IMR-90 (cell line): ENCODE measurements at regions not wholly inside any gene's neighbourhood (a gene's known extent, or its start where the extent isn't known, plus 50 kb on each side); places are given as distances from the start of the nearest gene placed in this dataset.

Experiments used
- ATAC-seq: fragments of 200-7000 bp; cut with Tn5 transposase; 2 replicates; pipeline ENCODE4 v1.9.1; 2020; ENCODE audit warnings: low read depth, mild to moderate bottlenecking, moderate library complexity
- BruUV-seq: library from RNA; stranded (reverse); fragments of 400-500 nt; replicated peaks from 2 replicates; lab custom pipeline; 2021; lab: Mats Ljungman, UMichigan
- CTCF ChIA-PET: fragments of 300-600 bp; formaldehyde crosslinking; extraction: SDS; loops from one replicate; lab custom pipeline; 2021; ENCODE audit warnings: antibody characterized with exemption; lab: Yijun Ruan, JAX
- POLR2A ChIA-PET: fragments of 300-600 bp; sonication (Branson Sonifier 250); formaldehyde crosslinking; loops from one replicate; lab custom pipeline; 2022; ENCODE audit warnings: antibody characterized with exemption; ENCODE audit not compliant: unreplicated experiment; lab: Charles Lee
- DNase-seq: peaks from one replicate; pipeline ENCODE4 v3.0.0; 2013
- H2AFZ ChIP-seq: replicated peaks from 2 replicates; pipeline ENCODE3; 2013; ENCODE audit warnings: low read length, mild to moderate bottlenecking; ENCODE audit not compliant: poor library complexity
- H2AK5ac ChIP-seq: 2 replicates; pipeline ENCODE4 v1.6.1; 2013; ENCODE audit warnings: low read depth, low read length, inconsistent platforms
- H2AK9ac ChIP-seq: replicated peaks from 2 replicates; pipeline ENCODE3; 2013; ENCODE audit warnings: mild to moderate bottlenecking, low read depth, low read length, moderate library complexity; ENCODE audit not compliant: poor library complexity
- H2BK120ac ChIP-seq: 2 replicates; pipeline ENCODE4 v1.6.1; 2013; ENCODE audit warnings: low read depth, low read length, inconsistent platforms
- H2BK15ac ChIP-seq: 3 replicates; pipeline ENCODE4 v1.6.1; 2013; ENCODE audit warnings: low read depth, low read length, inconsistent platforms
- H2BK20ac ChIP-seq: 2 replicates; pipeline ENCODE4 v1.6.1; 2013; ENCODE audit warnings: low read depth, mild to moderate bottlenecking, inconsistent platforms, low read length, moderate library complexity
- H2BK5ac ChIP-seq: 2 replicates; pipeline ENCODE4 v1.6.1; 2013; ENCODE audit warnings: mild to moderate bottlenecking, low read depth, low read length, inconsistent platforms; ENCODE audit not compliant: poor library complexity, severe bottlenecking
- H3K14ac ChIP-seq: replicated peaks from 2 replicates; pipeline ENCODE4 v1.6.1; 2013; ENCODE audit warnings: low read depth, low read length, inconsistent platforms
- H3K18ac ChIP-seq: 2 replicates; pipeline ENCODE4 v1.6.1; 2013; ENCODE audit warnings: low read depth, low read length, control low read depth
- H3K23ac ChIP-seq: 2 replicates; pipeline ENCODE4 v1.6.1; 2013; ENCODE audit warnings: low read depth, low read length, inconsistent platforms
- H3K27ac ChIP-seq: 2 replicates; pipeline ENCODE4 v1.5.1; 2013; ENCODE audit warnings: mild to moderate bottlenecking, control low read depth, low read length; ENCODE audit not compliant: insufficient read depth
- H3K27me3 ChIP-seq: 2 replicates; pipeline ENCODE4 v1.6.1; 2013; ENCODE audit warnings: low read length; ENCODE audit not compliant: control insufficient read depth, insufficient read depth
- H3K36me3 ChIP-seq: 2 replicates; pipeline ENCODE4 v1.6.1; 2013; ENCODE audit warnings: low read length, mixed read lengths; ENCODE audit not compliant: control insufficient read depth, insufficient read depth
- H3K4ac ChIP-seq: 2 replicates; pipeline ENCODE4 v1.6.1; 2013; ENCODE audit warnings: low read depth, low read length, inconsistent platforms
- H3K4me1 ChIP-seq: 2 replicates; pipeline ENCODE4 v1.6.1; 2013; ENCODE audit warnings: low read length, mixed read lengths; ENCODE audit not compliant: control insufficient read depth, insufficient read depth
- H3K4me2 ChIP-seq: 2 replicates; pipeline ENCODE4 v1.6.1; 2013; ENCODE audit warnings: low read depth, mild to moderate bottlenecking, control low read depth, low read length, moderate library complexity
- H3K4me3 ChIP-seq: 2 replicates; pipeline ENCODE4 v1.5.1; 2013; ENCODE audit warnings: low read depth, mild to moderate bottlenecking, control low read depth, low read length, moderate library complexity; ENCODE audit not compliant: insufficient read depth
- H3K56ac ChIP-seq: 2 replicates; pipeline ENCODE4 v1.6.1; 2013; ENCODE audit warnings: low read length, inconsistent platforms; ENCODE audit not compliant: insufficient read depth; ENCODE audit errors: extremely low read depth
- H3K79me1 ChIP-seq, 2 experiments: 2 replicates each; pipeline ENCODE4 v1.6.1; 2013; ENCODE audit warnings: low read length in 2 of 2, inconsistent platforms in 1 of 2, low read depth in 1 of 2
- H3K9ac ChIP-seq: 2 replicates; pipeline ENCODE4 v1.6.1; 2013; ENCODE audit warnings: low read depth, low read length, control low read depth
- H3K9me1 ChIP-seq: 2 replicates; pipeline ENCODE4 v1.6.1; 2013; ENCODE audit warnings: low read length, inconsistent platforms; ENCODE audit not compliant: insufficient read depth
- H3K9me3 ChIP-seq: 2 replicates; pipeline ENCODE4 v1.6.1; 2013; ENCODE audit warnings: low read length; ENCODE audit not compliant: control insufficient read depth, insufficient read depth
- H4K20me1 ChIP-seq: 2 replicates; pipeline ENCODE4 v1.6.1; 2013; ENCODE audit warnings: low read length, inconsistent platforms; ENCODE audit not compliant: insufficient read depth
- H4K5ac ChIP-seq: 2 replicates; pipeline ENCODE4 v1.6.1; 2013; ENCODE audit warnings: mild to moderate bottlenecking, low read depth, low read length, control low read depth
- H4K8ac ChIP-seq, 2 experiments: 2 replicates each; pipeline ENCODE4 v1.6.1; 2013; ENCODE audit warnings: low read depth in 2 of 2, low read length in 2 of 2, control low read depth in 1 of 2, inconsistent platforms in 1 of 2
- H4K91ac ChIP-seq: 2 replicates; pipeline ENCODE4 v1.6.1; 2013; ENCODE audit warnings: low read depth, low read length, inconsistent platforms; ENCODE audit not compliant: insufficient read depth
- BHLHE40 ChIP-seq: fragments of 150-350 bp; IDR thresholded peaks from 2 replicates; pipeline ENCODE4 v1.6.1; 2016; ENCODE audit warnings: mild to moderate bottlenecking, low read depth, low read length
- CEBPB ChIP-seq: IDR thresholded peaks from 2 replicates; pipeline ENCODE4 v1.6.1; 2012; ENCODE audit warnings: low read depth, low read length, improper control_type of control experiment
- CTCF ChIP-seq: conservative IDR thresholded peaks from 2 replicates; pipeline ENCODE4 v1.5.1; 2012; ENCODE audit warnings: mild to moderate bottlenecking, low read depth, low read length, improper control_type of control experiment
- FOS ChIP-seq: fragments of 150-350 bp; IDR thresholded peaks from 2 replicates; pipeline ENCODE4 v1.6.1; 2016; ENCODE audit warnings: low read depth, low read length
- MAFK ChIP-seq: IDR thresholded peaks from 2 replicates; pipeline ENCODE4 v1.6.1; 2012; ENCODE audit warnings: low read depth, low read length, improper control_type of control experiment
- MAZ ChIP-seq: IDR thresholded peaks from 2 replicates; pipeline ENCODE4 v1.6.1; 2012; ENCODE audit warnings: low read depth, mild to moderate bottlenecking, low read length, improper control_type of control experiment, moderate library complexity, borderline replicate concordance
- NFE2L2 ChIP-seq: fragments of 150-350 bp; IDR thresholded peaks from 2 replicates; pipeline ENCODE4 v1.6.1; 2016; ENCODE audit warnings: low read depth, mild to moderate bottlenecking, low read length
- POLR2A ChIP-seq: IDR thresholded peaks from 2 replicates; pipeline ENCODE4 v1.6.1; 2012; ENCODE audit warnings: mild to moderate bottlenecking, low read depth, low read length
- RAD21 ChIP-seq: IDR thresholded peaks from 2 replicates; pipeline ENCODE4 v1.6.1; 2012; ENCODE audit warnings: low read length, improper control_type of control experiment
- RCOR1 ChIP-seq: IDR thresholded peaks from 2 replicates; pipeline ENCODE4 v1.6.1; 2012; ENCODE audit warnings: mild to moderate bottlenecking, low read length, improper control_type of control experiment; ENCODE audit not compliant: insufficient replicate concordance
- RFX5 ChIP-seq: IDR thresholded peaks from 2 replicates; pipeline ENCODE4 v1.8.0; 2012; ENCODE audit warnings: low read depth, mild to moderate bottlenecking, low read length, moderate library complexity
- WGBS, 2 experiments: methylation state at CpG; one replicate each; pipeline versions ENCODE4 v1.1.5 to v1.1.7; 2013; ENCODE audit warnings: missing lambda C conversion rate in 2 of 2; ENCODE audit not compliant: insufficient read length in 1 of 2; ENCODE audit errors: extremely low coverage in 2 of 2; 5-methylcytosine and 5-hydroxymethylcytosine counted together
- dilution Hi-C: fragments of 300-500 bp; cut with HindIII; formaldehyde crosslinking; loops from one replicate; pipeline ENCODE4 v1.14.3; 2018; ENCODE audit warnings: low sequenced_read_pairs; ENCODE audit not compliant: unreplicated experiment
- in situ Hi-C: fragments of 300-500 bp; cut with MboI; formaldehyde crosslinking; loops from 3 replicates; pipeline ENCODE4 v1.14.3; 2019; ENCODE audit warnings: low sequenced_read_pairs, inconsistent platforms, mixed read lengths
- intact Hi-C: fragments of 100-400 bp; cut with micrococcal nuclease; formaldehyde crosslinking; loops from 2 replicates; pipeline ENCODE4 v1.10.0; 2022
- TF ChIP-seq, protein P1 (sequence below): fragments of 150-350 bp; IDR thresholded peaks from 2 replicates; pipeline ENCODE4 v1.6.1; 2017; ENCODE audit warnings: mild to moderate bottlenecking, antibody characterized with exemption, low read length, low read depth
- TF ChIP-seq, protein P2 (sequence below): fragments of 150-350 bp; IDR thresholded peaks from 2 replicates; pipeline ENCODE4 v1.6.1; 2016; ENCODE audit warnings: low read depth, mild to moderate bottlenecking, low read length, moderate library complexity, borderline replicate concordance

- Histone ChIP-seq H2AK9ac (no peak overlapping the region), H3K56ac (no peak overlapping the region), H2BK120ac (no peak overlapping the region), H2BK5ac (no peak overlapping the region), H3K14ac (no peak overlapping the region), H3K23ac (no peak overlapping the region), H3K4me1 (no peaks in the 10 kb centered on the region), H3K4me2 (no peak overlapping the region), H3K9ac (no peak overlapping the region), H2BK20ac (no peak overlapping the region), H4K20me1 (no peaks in the 10 kb centered on the region), H4K5ac (no peak overlapping the region), H2AFZ (no peak overlapping the region), H3K9me1 (no peaks in the 10 kb centered on the region), H3K4ac (no peak overlapping the region), H3K36me3 (no peaks in the 10 kb centered on the region), H2BK15ac (no peak overlapping the region), H3K18ac (no peak overlapping the region), H4K91ac (no peak overlapping the region), H3K27me3 (no peaks in the 10 kb centered on the region), H3K4me3 (no peak overlapping the region), H3K9me3 (no peaks in the 10 kb centered on the region), H3K79me1 (no peaks in the 10 kb centered on the region), H3K27ac (no peak overlapping the region), H2AK5ac (no peak overlapping the region), H4K8ac (no peak overlapping the region)
- in situ Hi-C loops, result no loop called here
- ChIA-PET CTCF (no interaction called here), POLR2A (no interaction called here)
- no peak for ATAC-seq
- DNase-seq, result no peak
- dilution Hi-C loops, result no loop called here
- no TSS peak for BruUV-seq
- no peak for TF ChIP-seq POLR2A
- no peak for TF ChIP-seq CEBPB
- TF ChIP-seq BHLHE40, result no peak
- TF ChIP-seq, protein P1, sequence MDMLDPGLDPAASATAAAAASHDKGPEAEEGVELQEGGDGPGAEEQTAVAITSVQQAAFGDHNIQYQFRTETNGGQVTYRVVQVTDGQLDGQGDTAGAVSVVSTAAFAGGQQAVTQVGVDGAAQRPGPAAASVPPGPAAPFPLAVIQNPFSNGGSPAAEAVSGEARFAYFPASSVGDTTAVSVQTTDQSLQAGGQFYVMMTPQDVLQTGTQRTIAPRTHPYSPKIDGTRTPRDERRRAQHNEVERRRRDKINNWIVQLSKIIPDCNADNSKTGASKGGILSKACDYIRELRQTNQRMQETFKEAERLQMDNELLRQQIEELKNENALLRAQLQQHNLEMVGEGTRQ, result no peak
- no peak for TF ChIP-seq MAFK
- no peak for TF ChIP-seq NFE2L2
- no peak for TF ChIP-seq RAD21
- no peak for TF ChIP-seq CTCF
- no peak for TF ChIP-seq MAZ
- TF ChIP-seq FOS, result no peak
- TF ChIP-seq RCOR1, result no peak
- TF ChIP-seq RFX5, result no peak
- TF ChIP-seq, protein P2, sequence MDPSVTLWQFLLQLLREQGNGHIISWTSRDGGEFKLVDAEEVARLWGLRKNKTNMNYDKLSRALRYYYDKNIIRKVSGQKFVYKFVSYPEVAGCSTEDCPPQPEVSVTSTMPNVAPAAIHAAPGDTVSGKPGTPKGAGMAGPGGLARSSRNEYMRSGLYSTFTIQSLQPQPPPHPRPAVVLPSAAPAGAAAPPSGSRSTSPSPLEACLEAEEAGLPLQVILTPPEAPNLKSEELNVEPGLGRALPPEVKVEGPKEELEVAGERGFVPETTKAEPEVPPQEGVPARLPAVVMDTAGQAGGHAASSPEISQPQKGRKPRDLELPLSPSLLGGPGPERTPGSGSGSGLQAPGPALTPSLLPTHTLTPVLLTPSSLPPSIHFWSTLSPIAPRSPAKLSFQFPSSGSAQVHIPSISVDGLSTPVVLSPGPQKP, result no peak
- no CpG with 5 or more reads among the region's 1 CpG for WGBS, 2 experiments
- intact Hi-C loops, result no loop called here
These were observed 655.4 kb upstream of the GBE1 start for GRCh38 chr3:82416830-82417229.
